Thymus (tissue), 11 donors: ENCODE measurements at regions not wholly inside any gene's neighbourhood (a gene's known extent, or its start where the extent isn't known, plus 50 kb on each side); places are given as distances from the start of the nearest gene placed in this dataset.

ENCODE experiments used
- DNase-seq, 9 donors: peaks; one replicate each; pipeline ENCODE4 v3.0.0-alpha.2; 2013; ENCODE audit warnings: low spot score in 9 of 9, low read depth in 6 of 9, missing footprints in 1 of 9
- H3K27ac ChIP-seq, 2 donors: one replicate each; pipeline ENCODE4 v1.5.1; 2013; ENCODE audit warnings: control low read depth in 1 of 2, low read depth in 1 of 2, low read length in 1 of 2, mild to moderate bottlenecking in 1 of 2, moderate library complexity in 1 of 2
- H3K27me3 ChIP-seq, 2 donors: one replicate each; pipeline ENCODE4 v1.5.1; 2013; ENCODE audit warnings: low read length in 1 of 2; ENCODE audit not compliant: control insufficient read depth in 2 of 2, insufficient read depth in 1 of 2
- H3K36me3 ChIP-seq, 2 donors: one replicate each; pipeline ENCODE4 v1.5.1; 2013; ENCODE audit warnings: low read length in 1 of 2, mild to moderate bottlenecking in 1 of 2, moderate library complexity in 1 of 2; ENCODE audit not compliant: control insufficient read depth in 2 of 2, insufficient read depth in 2 of 2
- H3K4me1 ChIP-seq, 2 donors: one replicate each; pipeline ENCODE4 v1.5.1; 2013; ENCODE audit warnings: low read length in 2 of 2; ENCODE audit not compliant: control insufficient read depth in 2 of 2, insufficient read depth in 2 of 2
- H3K4me3 ChIP-seq, 2 donors: one replicate each; pipeline ENCODE4 v1.5.1; 2013; ENCODE audit warnings: low read length in 2 of 2, control low read depth in 1 of 2, mild to moderate bottlenecking in 1 of 2
- H3K9me3 ChIP-seq, 2 donors: one replicate each; pipeline ENCODE4 v1.5.1; 2013; ENCODE audit warnings: low read length in 1 of 2, mild to moderate bottlenecking in 1 of 2; ENCODE audit not compliant: control insufficient read depth in 2 of 2, insufficient read depth in 1 of 2
- WGBS: extraction: QIAGEN DNeasy Blood & Tissue Kit; methylation state at CpG from one replicate; pipeline ENCODE4 v1.1.7; 2013; 5-methylcytosine and 5-hydroxymethylcytosine counted together
- donor health status: healthy.

- H3K9me3 ChIP-seq: no peaks in the 10 kb centered on the region
- WGBS: 61% methylated on average over 2 of the region's 2 CpGs
- DNase-seq: no peak
- no peaks in the 10 kb centered on the region for H3K36me3 ChIP-seq
- peaks cover 0 to 11% of the 10 kb centered on the region in 2 donors for H3K27me3 ChIP-seq
- no peaks in the 10 kb centered on the region for H3K4me1 ChIP-seq
- H3K27ac ChIP-seq: no peak overlapping the region
- no peak overlapping the region for H3K4me3 ChIP-seq
Measured at GRCh38 chr17:34456121-34456520, 93.1 kb upstream of the CCL1 start.

GRCh38 chr17:34452769-34453168 lies 89.7 kb upstream of the CCL1 start:
- Histone ChIP-seq H3K4me1 (no peaks in the 10 kb centered on the region), H3K36me3 (no peaks in the 10 kb centered on the region), H3K27ac (no peak overlapping the region), H3K4me3 (no peak overlapping the region), H3K27me3 (no peaks in the 10 kb centered on the region), H3K9me3 (no peaks in the 10 kb centered on the region)
- DNase-seq: no peak
- 81% methylated on average over 2 of the region's 2 CpGs for WGBS

- no peaks in the 10 kb centered on the region for H3K9me3 ChIP-seq
- no peaks in the 10 kb centered on the region for H3K36me3 ChIP-seq
- 87% methylated on average over 2 of the region's 2 CpGs for WGBS
- H3K4me3 ChIP-seq: no peak overlapping the region
- no peaks in the 10 kb centered on the region for H3K27me3 ChIP-seq
- no peak for DNase-seq
- no peaks in the 10 kb centered on the region for H3K4me1 ChIP-seq
- no peak overlapping the region for H3K27ac ChIP-seq
Measured at GRCh38 chr17:34451313-34451712, 88.3 kb upstream of the CCL1 start.

GRCh38 chr17:34447406-34447805 lies 84.4 kb upstream of the CCL1 start:
- no peaks in the 10 kb centered on the region for H3K36me3 ChIP-seq
- no peaks in the 10 kb centered on the region for H3K4me1 ChIP-seq
- no peak overlapping the region for H3K27ac ChIP-seq
- no peak overlapping the region for H3K4me3 ChIP-seq
- DNase-seq: no peak
- H3K27me3 ChIP-seq: peaks cover 0 to 6% of the 10 kb centered on the region in 2 donors
- 81% methylated on average over 3 of the region's 3 CpGs for WGBS
- no peaks in the 10 kb centered on the region for H3K9me3 ChIP-seq

GRCh38 chr17:34445101-34445500 lies 82.1 kb upstream of the CCL1 start:
- 86% methylated on average over 9 of the region's 9 CpGs for WGBS
- Histone ChIP-seq H3K4me1 (no peaks in the 10 kb centered on the region), H3K36me3 (no peaks in the 10 kb centered on the region), H3K9me3 (no peaks in the 10 kb centered on the region), H3K27me3 (peaks cover 0 to 8% of the 10 kb centered on the region in 2 donors), H3K27ac (no peak overlapping the region), H3K4me3 (no peak overlapping the region)
- no peak for DNase-seq

GRCh38 chr17:34443619-34444469 lies 80.8 kb upstream of the CCL1 start:
- Histone ChIP-seq H3K9me3 (no peaks in the 10 kb centered on the region), H3K36me3 (no peaks in the 10 kb centered on the region), H3K4me1 (no peaks in the 10 kb centered on the region), H3K27me3 (peaks cover 0 to 8% of the 10 kb centered on the region in 2 donors), H3K4me3 (no peak overlapping the region), H3K27ac (no peak overlapping the region)
- WGBS: 71% methylated on average over 12 of the region's 12 CpGs
- no peak for DNase-seq

GRCh38 chr17:34442387-34443111 lies 79.5 kb upstream of the CCL1 start:
- no peaks in the 10 kb centered on the region for H3K9me3 ChIP-seq

GRCh38 chr17:34437188-34437587 lies 74.2 kb upstream of the CCL1 start:
- Histone ChIP-seq H3K4me1 (no peaks in the 10 kb centered on the region), H3K9me3 (no peaks in the 10 kb centered on the region), H3K36me3 (no peaks in the 10 kb centered on the region), H3K27me3 (no peaks in the 10 kb centered on the region), H3K4me3 (no peak overlapping the region), H3K27ac (no peak overlapping the region)
- 92% methylated on average over 8 of the region's 8 CpGs for whole genome bisulfite sequencing
- no peak for DNase-seq

More at GRCh38 chr17:34442387-34443111, 79.5 kb upstream of the CCL1 start:
- Histone ChIP-seq H3K36me3 (no peaks in the 10 kb centered on the region), H3K27me3 (peaks cover 0 to 8% of the 10 kb centered on the region in 2 donors), H3K4me3 (no peak overlapping the region), H3K27ac (no peak overlapping the region), H3K4me1 (no peaks in the 10 kb centered on the region)
- no peak for DNase-seq
- 85% methylated on average over 10 of the region's 10 CpGs for WGBS

GRCh38 chr17:34436607-34437006 lies 73.6 kb upstream of the CCL1 start:
- DNase-seq: no peak
- H3K4me3 ChIP-seq: no peak overlapping the region
- WGBS: 94% methylated on average over 2 of the region's 2 CpGs
- H3K4me1 ChIP-seq: no peaks in the 10 kb centered on the region
- no peaks in the 10 kb centered on the region for H3K27me3 ChIP-seq
- H3K9me3 ChIP-seq: no peaks in the 10 kb centered on the region
- no peaks in the 10 kb centered on the region for H3K36me3 ChIP-seq
- H3K27ac ChIP-seq: no peak overlapping the region
